RWPE2 (cell line): ENCODE measurements at regions not wholly inside any gene's neighbourhood (a gene's known extent, or its start where the extent isn't known, plus 50 kb on each side); places are given as distances from the start of the nearest gene placed in this dataset.
"Not testable (repeated sequence)": the region's sequence is repeated elsewhere in the genome, so short reads cannot be mapped to it uniquely, and the experiment has no call there.

Experiments used
- ATAC-seq: fragments of 200-7000 bp; cut with Tn5 transposase; 3 replicates; pipeline ENCODE4 v1.9.1; 2021; ENCODE audit warnings: low read depth
- DNase-seq: peaks from one replicate; pipeline ENCODE4 v3.0.0-alpha.2; 2020; ENCODE audit warnings: low spot score
- H3K27ac ChIP-seq: fragments of 450-650 bp; 2 replicates; pipeline ENCODE4 v1.5.1; 2017; ENCODE audit warnings: mild to moderate bottlenecking; ENCODE audit not compliant: poor library complexity, severe bottlenecking
- H3K27me3 ChIP-seq: fragments of 250-450 bp; sonication (Bioruptor Pico); 2 replicates; pipeline ENCODE4 v1.5.1; 2021; ENCODE audit warnings: mild to moderate bottlenecking, moderate library complexity; ENCODE audit not compliant: insufficient read depth, poor library complexity, severe bottlenecking
- H3K36me3 ChIP-seq: fragments of 250-450 bp; sonication (Bioruptor Pico); 2 replicates; pipeline ENCODE4 v1.5.1; 2020; ENCODE audit warnings: low read depth, mild to moderate bottlenecking, moderate library complexity
- H3K4me1 ChIP-seq: fragments of 250-450 bp; sonication (Bioruptor Pico); 2 replicates; pipeline ENCODE4 v1.5.1; 2021; ENCODE audit warnings: mild to moderate bottlenecking, moderate library complexity; ENCODE audit not compliant: insufficient read depth, poor library complexity, severe bottlenecking
- H3K4me3 ChIP-seq: fragments of 250-450 bp; sonication (Bioruptor Pico); 2 replicates; pipeline ENCODE4 v1.5.1; 2021; ENCODE audit warnings: mild to moderate bottlenecking, moderate library complexity; ENCODE audit not compliant: severe bottlenecking
- H3K9me3 ChIP-seq: fragments of 250-450 bp; sonication (Bioruptor Pico); 2 replicates; pipeline ENCODE4 v1.5.1; 2021; ENCODE audit warnings: mild to moderate bottlenecking, moderate library complexity; ENCODE audit not compliant: severe bottlenecking
- TF ChIP-seq, protein P1 (sequence below): fragments of 450-650 bp; IDR thresholded peaks from one replicate; pipeline ENCODE4 v1.5.1; 2017; ENCODE audit warnings: mild to moderate bottlenecking, moderate library complexity; ENCODE audit not compliant: poor library complexity, severe bottlenecking

DNA sequence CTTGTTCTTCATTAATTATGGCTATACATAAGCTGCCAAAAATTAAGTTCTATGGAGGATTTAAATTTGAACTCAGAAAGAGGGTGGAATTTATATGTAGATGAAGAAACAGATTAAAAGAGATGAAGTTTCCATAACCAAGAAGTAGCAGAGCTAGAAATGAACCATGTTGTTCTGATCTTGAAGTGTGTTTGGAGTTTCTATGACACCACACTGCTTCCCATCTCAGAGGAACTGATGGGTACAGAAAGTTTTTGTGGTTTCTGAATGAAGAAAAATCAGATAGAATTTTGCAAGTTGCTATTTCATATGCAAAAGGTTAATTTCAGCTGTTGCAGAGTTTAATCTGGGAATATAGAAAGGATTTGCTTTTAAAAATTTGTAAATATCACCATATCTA lies 710.3 kb downstream of the PDCD6IP start:
- DNase-seq (no peak), ATAC-seq (no peak)
- H3K4me3 ChIP-seq, result no peak overlapping the region
- no peaks in the 10 kb centered on the region for H3K4me1 ChIP-seq
- TF ChIP-seq, protein P1, sequence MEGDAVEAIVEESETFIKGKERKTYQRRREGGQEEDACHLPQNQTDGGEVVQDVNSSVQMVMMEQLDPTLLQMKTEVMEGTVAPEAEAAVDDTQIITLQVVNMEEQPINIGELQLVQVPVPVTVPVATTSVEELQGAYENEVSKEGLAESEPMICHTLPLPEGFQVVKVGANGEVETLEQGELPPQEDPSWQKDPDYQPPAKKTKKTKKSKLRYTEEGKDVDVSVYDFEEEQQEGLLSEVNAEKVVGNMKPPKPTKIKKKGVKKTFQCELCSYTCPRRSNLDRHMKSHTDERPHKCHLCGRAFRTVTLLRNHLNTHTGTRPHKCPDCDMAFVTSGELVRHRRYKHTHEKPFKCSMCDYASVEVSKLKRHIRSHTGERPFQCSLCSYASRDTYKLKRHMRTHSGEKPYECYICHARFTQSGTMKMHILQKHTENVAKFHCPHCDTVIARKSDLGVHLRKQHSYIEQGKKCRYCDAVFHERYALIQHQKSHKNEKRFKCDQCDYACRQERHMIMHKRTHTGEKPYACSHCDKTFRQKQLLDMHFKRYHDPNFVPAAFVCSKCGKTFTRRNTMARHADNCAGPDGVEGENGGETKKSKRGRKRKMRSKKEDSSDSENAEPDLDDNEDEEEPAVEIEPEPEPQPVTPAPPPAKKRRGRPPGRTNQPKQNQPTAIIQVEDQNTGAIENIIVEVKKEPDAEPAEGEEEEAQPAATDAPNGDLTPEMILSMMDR, result no peak
- no peak overlapping the region for H3K27ac ChIP-seq
- no peaks in the 10 kb centered on the region for H3K9me3 ChIP-seq
- H3K27me3 ChIP-seq, result no peaks in the 10 kb centered on the region
- no peaks in the 10 kb centered on the region for H3K36me3 ChIP-seq

DNA sequence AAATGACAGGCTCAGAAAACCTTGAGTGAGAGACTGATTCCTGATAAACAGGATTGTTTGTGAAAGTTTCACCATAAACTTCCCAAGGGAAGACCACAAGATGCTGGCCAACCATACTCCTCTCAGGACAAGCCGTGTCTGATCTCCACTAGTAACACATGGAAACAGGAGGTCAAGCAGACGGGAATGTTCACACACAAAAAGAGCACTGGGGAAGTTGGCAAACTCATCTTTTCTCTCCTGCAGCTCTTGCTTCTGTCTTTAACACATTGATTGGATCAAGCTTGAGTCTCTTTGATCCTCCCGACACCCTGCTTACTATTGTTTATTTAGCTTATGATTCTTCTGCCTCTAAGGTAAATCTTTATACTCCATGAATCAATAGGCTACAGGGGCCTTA lies 713.5 kb downstream of the PDCD6IP start:
- no peaks in the 10 kb centered on the region for H3K4me1 ChIP-seq
- no peaks in the 10 kb centered on the region for H3K27me3 ChIP-seq
- no peaks in the 10 kb centered on the region for H3K36me3 ChIP-seq
- H3K27ac ChIP-seq, result no peak overlapping the region
- ATAC-seq, result no peak
- TF ChIP-seq, protein P1, result no peak
- no peak overlapping the region for H3K4me3 ChIP-seq
- no peak for DNase-seq
- H3K9me3 ChIP-seq, result no peaks in the 10 kb centered on the region

DNA sequence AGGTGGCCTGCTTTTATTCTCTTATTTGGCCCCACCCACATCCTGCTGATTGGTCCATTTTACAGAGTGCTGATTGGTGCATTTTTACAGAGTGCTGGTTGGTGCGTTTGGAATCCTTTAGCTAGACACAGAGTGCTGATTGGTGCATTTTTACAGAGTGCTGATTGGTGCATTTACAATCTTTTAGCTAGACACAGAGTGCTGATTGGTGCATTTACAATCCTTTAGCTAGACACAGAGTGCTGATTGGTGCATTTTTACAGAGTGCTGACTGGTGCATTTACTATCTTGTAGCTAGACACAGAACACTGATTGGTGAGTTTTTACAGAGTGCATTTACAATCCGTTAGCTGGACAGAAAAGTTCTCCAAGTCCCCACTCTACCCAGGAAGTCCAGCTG lies 720.6 kb downstream of the PDCD6IP start:
- H3K27ac ChIP-seq, H3K4me1 ChIP-seq, ATAC-seq: not testable (repeated sequence)

DNA sequence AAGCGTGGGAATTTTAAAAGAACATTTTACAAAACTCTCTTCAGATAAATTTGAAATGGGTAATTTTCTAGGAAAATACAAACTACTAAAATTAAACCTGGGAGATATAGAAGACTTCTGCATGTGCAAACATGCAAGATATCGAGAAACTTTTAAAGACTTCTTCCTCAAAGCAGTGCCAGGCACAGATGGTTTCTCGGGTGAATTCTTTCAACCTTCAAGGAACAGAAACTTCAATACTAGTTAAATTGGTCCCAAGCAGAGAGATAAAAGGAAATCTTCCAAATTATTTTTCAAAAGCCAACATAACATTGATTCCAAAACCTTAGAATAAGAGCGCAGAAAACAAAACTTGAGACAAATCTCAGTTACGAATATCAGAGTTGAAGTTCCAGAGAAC lies 732.7 kb downstream of the PDCD6IP start:
- no peaks in the 10 kb centered on the region for H3K27me3 ChIP-seq
- DNase-seq (no peak), ATAC-seq (no peak)
- H3K4me1 ChIP-seq, result no peaks in the 10 kb centered on the region
- H3K4me3 ChIP-seq, result no peak overlapping the region
- H3K27ac ChIP-seq, result no peak overlapping the region
- TF ChIP-seq, protein P1, result no peak
- H3K36me3 ChIP-seq, result no peaks in the 10 kb centered on the region
- H3K9me3 ChIP-seq, result peaks cover 2% of the 10 kb centered on the region

More for the DNA sequence above, 720.6 kb downstream of the PDCD6IP start:
- not testable (repeated sequence) for H3K9me3 ChIP-seq, DNase-seq, H3K27me3 ChIP-seq, H3K36me3 ChIP-seq, H3K4me3 ChIP-seq

DNA sequence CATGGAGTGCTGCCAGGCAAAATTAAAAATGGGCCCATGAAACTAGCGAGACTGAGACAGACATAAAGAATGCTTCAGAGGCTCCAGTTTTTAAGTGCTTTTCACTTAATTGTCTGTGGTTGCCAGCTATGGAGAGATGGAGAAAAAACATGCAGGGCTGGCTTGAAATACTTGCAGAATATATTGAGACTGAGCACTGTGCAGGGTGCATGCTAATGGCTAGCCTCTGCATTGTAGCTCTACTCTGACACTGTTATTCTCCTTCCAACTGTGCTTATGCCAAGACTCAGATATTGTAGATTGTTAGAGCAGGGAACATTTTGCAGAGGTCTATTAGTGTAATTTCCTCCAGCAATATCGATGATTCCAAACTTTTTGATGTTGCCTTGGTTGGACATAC lies 735.0 kb downstream of the PDCD6IP start:
- TF ChIP-seq, protein P1, result no peak
- H3K9me3 ChIP-seq, result peaks cover 2% of the 10 kb centered on the region
- no peaks in the 10 kb centered on the region for H3K36me3 ChIP-seq
- H3K4me3 ChIP-seq, result no peak overlapping the region
- ATAC-seq, result no peak
- DNase-seq, result no peak
- no peak overlapping the region for H3K27ac ChIP-seq
- H3K27me3 ChIP-seq, result no peaks in the 10 kb centered on the region
- no peaks in the 10 kb centered on the region for H3K4me1 ChIP-seq
